ENCODE measurements at regions not wholly inside any gene's neighbourhood (a gene's known extent, or its start where the extent isn't known, plus 50 kb on each side); places are given as distances from the start of the nearest gene placed in this dataset.

DNA sequence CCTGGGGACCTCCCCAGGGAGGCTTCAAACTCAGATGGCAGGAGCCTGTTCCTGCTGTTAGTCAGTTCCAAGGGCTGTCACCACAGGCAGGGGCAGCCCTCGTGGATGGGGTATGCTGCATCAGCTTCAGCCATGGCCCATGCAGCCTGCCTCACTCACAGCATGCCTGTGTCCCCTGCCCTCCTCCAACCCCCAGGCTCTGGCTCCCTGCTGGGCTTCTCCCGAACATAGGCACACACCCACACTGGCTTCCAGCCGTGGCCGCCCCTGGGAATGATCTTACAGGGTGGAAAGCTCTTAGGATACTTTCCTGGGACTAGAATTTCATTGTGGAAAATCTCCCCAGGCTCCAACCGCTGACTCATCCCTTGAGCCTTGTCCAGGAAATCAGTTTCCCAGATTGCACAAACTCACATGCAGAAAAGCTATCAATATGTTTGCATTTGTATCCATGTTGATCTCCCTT lies 163.8 kb downstream of the SEC61B start:
- Histone ChIP-seq H3K36me3 (ENCODE audit: insufficient read depth) (no peaks in the 10 kb centered on the region), H4K20me1 (ENCODE audit: insufficient read depth) (no peaks in the 10 kb centered on the region), H3K4me3 (IDR thresholded peaks at IDR 0.05; ENCODE audit: insufficient read depth, low read depth, low read length) (no peak overlapping the region), H3K4me1 (ENCODE audit: low read depth, poor library complexity, severe bottlenecking) (no peaks in the 10 kb centered on the region), H3K4me2 (no peak overlapping the region), H3K79me2 (ENCODE audit: insufficient read depth, low read depth) (no peaks in the 10 kb centered on the region), H3K27me3 (ENCODE audit: insufficient read depth, low read depth) (no peaks in the 10 kb centered on the region), H2AFZ (ENCODE audit: low read depth) (no peak overlapping the region), H3K27ac (no peak overlapping the region), H3K9ac (no peak overlapping the region)
- TF ChIP-seq CTCF (conservative IDR thresholded peaks at IDR 0.05; ENCODE audit: low read depth, low read length) = no peak

DNA sequence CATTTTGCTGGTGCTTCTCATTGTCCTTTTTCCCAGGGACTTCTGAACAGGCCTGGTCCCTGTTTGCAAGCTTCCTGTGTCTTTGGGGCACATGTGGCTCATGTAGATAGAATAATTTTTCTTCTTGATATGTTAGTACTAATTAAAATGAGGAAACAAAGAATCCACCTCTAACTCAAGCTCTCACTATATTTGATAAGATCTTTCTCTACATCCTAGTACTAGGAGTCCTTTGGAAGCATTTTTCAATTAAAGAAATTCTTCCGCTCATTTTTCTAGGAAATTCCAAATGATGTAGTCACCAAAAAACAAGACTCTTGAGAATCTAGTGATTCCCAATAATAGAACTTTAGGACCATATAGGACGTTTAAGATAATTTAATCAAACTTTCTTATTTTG lies 165.3 kb downstream of the SEC61B start:
- Histone ChIP-seq H3K4me3 (IDR thresholded peaks at IDR 0.05; ENCODE audit: insufficient read depth, low read depth, low read length) (no peak overlapping the region), H4K20me1 (ENCODE audit: insufficient read depth) (no peaks in the 10 kb centered on the region), H3K4me1 (ENCODE audit: low read depth, poor library complexity, severe bottlenecking) (no peaks in the 10 kb centered on the region), H2AFZ (ENCODE audit: low read depth) (no peak overlapping the region), H3K27me3 (ENCODE audit: insufficient read depth, low read depth) (no peaks in the 10 kb centered on the region), H3K27ac (no peak overlapping the region), H3K9ac (no peak overlapping the region), H3K79me2 (ENCODE audit: insufficient read depth, low read depth) (no peaks in the 10 kb centered on the region), H3K4me2 (no peak overlapping the region), H3K36me3 (ENCODE audit: insufficient read depth) (no peaks in the 10 kb centered on the region)
- TF ChIP-seq CTCF (conservative IDR thresholded peaks at IDR 0.05; ENCODE audit: low read depth, low read length) = no peak

GRCh38 chr9:99389087-99390033 lies 167.3 kb downstream of the SEC61B start:
- Histone ChIP-seq H3K4me2 (no peak overlapping the region), H3K27ac (no peak overlapping the region), H3K9ac (no peak overlapping the region), H3K79me2 (ENCODE audit: insufficient read depth, low read depth) (no peaks in the 10 kb centered on the region), H3K4me3 (IDR thresholded peaks at IDR 0.05; ENCODE audit: insufficient read depth, low read depth, low read length) (no peak overlapping the region), H4K20me1 (ENCODE audit: insufficient read depth) (no peaks in the 10 kb centered on the region), H3K36me3 (ENCODE audit: insufficient read depth) (no peaks in the 10 kb centered on the region), H3K4me1 (ENCODE audit: low read depth, poor library complexity, severe bottlenecking) (no peaks in the 10 kb centered on the region), H3K27me3 (ENCODE audit: insufficient read depth, low read depth) (no peaks in the 10 kb centered on the region), H2AFZ (ENCODE audit: low read depth) (no peak overlapping the region)
- no peak for TF ChIP-seq CTCF (conservative IDR thresholded peaks at IDR 0.05; ENCODE audit: low read depth, low read length)

- H3K4me3 ChIP-seq (IDR thresholded peaks at IDR 0.05; ENCODE audit: insufficient read depth, low read depth, low read length) = no peak overlapping the region
- no peaks in the 10 kb centered on the region for H3K79me2 ChIP-seq (ENCODE audit: insufficient read depth, low read depth)
- H3K27me3 ChIP-seq (ENCODE audit: insufficient read depth, low read depth) = no peaks in the 10 kb centered on the region
- H3K27ac ChIP-seq = no peak overlapping the region
- no peak overlapping the region for H2AFZ ChIP-seq (ENCODE audit: low read depth)
- TF ChIP-seq CTCF (conservative IDR thresholded peaks at IDR 0.05; ENCODE audit: low read depth, low read length) = no peak
- H3K4me2 ChIP-seq = no peak overlapping the region
- H3K4me1 ChIP-seq (ENCODE audit: low read depth, poor library complexity, severe bottlenecking) = no peaks in the 10 kb centered on the region
- H3K36me3 ChIP-seq (ENCODE audit: insufficient read depth) = no peaks in the 10 kb centered on the region
- H4K20me1 ChIP-seq (ENCODE audit: insufficient read depth) = no peaks in the 10 kb centered on the region
- no peak overlapping the region for H3K9ac ChIP-seq
Observed at GRCh38 chr9:99391937-99392594, 170.0 kb downstream of the SEC61B start.
